MCF 10A (cell line): ENCODE measurements at regions not wholly inside any gene's neighbourhood (a gene's known extent, or its start where the extent isn't known, plus 50 kb on each side); places are given as distances from the start of the nearest gene placed in this dataset.

Experiments used
- BruUV-seq: library from RNA; stranded (reverse); fragments of 400-500 nt; replicated peaks from 2 replicates; lab custom pipeline; 2021; lab: Mats Ljungman, UMichigan
- CTCF ChIA-PET: fragments of 300-600 bp; sonication (Branson Sonifier 250); formaldehyde crosslinking; extraction: SDS; loops from one replicate; lab custom pipeline; 2021; ENCODE audit warnings: antibody characterized with exemption, inconsistent platforms; lab: Yijun Ruan, JAX
- POLR2A ChIA-PET: fragments of 300-600, 350-650 bp; sonication (Branson Sonifier 250); formaldehyde crosslinking; extraction: SDS; loops from one replicate; lab custom pipeline; 2020; ENCODE audit warnings: antibody characterized with exemption, inconsistent platforms; lab: Yijun Ruan, JAX
- DNase-seq: peaks from one replicate; pipeline ENCODE4 v3.0.0-alpha.2; 2018; ENCODE audit not compliant: unreplicated experiment
- H3K27ac Mint-ChIP-seq: one replicate; pipeline ENCODE4 v1.8.0; 2022; ENCODE audit warnings: mild to moderate bottlenecking, low read depth, mixed read lengths; ENCODE audit not compliant: unreplicated experiment
- H3K27me3 Mint-ChIP-seq: one replicate; pipeline ENCODE4 v1.8.0; 2022; ENCODE audit warnings: mixed read lengths; ENCODE audit not compliant: insufficient read depth, unreplicated experiment
- H3K36me3 Mint-ChIP-seq: one replicate; pipeline ENCODE4 v1.8.0; 2022; ENCODE audit warnings: mild to moderate bottlenecking, moderate library complexity, mixed read lengths; ENCODE audit not compliant: insufficient read depth, unreplicated experiment
- H3K4me1 Mint-ChIP-seq: one replicate; pipeline ENCODE4 v1.8.0; 2022; ENCODE audit warnings: mixed read lengths; ENCODE audit not compliant: insufficient read depth, unreplicated experiment
- H3K4me3 Mint-ChIP-seq: one replicate; pipeline ENCODE4 v1.8.0; 2022; ENCODE audit warnings: mild to moderate bottlenecking, moderate library complexity, mixed read lengths; ENCODE audit not compliant: unreplicated experiment
- H3K9me3 Mint-ChIP-seq: one replicate; pipeline ENCODE4 v1.8.0; 2022; ENCODE audit warnings: mixed read lengths; ENCODE audit not compliant: unreplicated experiment
- CTCF ChIP-seq: fragments of 200-600 bp; IDR thresholded peaks from one replicate; pipeline ENCODE4 v1.8.0; 2022; ENCODE audit warnings: antibody characterized with exemption, mild to moderate bottlenecking; ENCODE audit not compliant: unreplicated experiment
- intact Hi-C: fragments of 100-400 bp; cut with micrococcal nuclease; formaldehyde crosslinking; loops from 2 replicates; pipeline ENCODE4 v1.14.1; 2022

GRCh38 chr20:19915111-19915798 lies 101.9 kb upstream of the NAA20 start:
- no peak for TF ChIP-seq CTCF
- Mint-ChIP-seq H3K27me3 (no peaks in the 10 kb centered on the region), H3K9me3 (no peaks in the 10 kb centered on the region), H3K4me3 (no peak overlapping the region), H3K27ac (peak overlapping the region; percentile 82), H3K4me1 (peaks cover 37% of the 10 kb centered on the region), H3K36me3 (no peaks in the 10 kb centered on the region)
- ChIA-PET CTCF (interaction anchor here (0.6 to 7.2 kb wide), 11 partner anchors 10 to 1868 kb away, joined by 3 to 46 read pairs (median 4); partner anchors contain the start of gene RIN2), POLR2A (interaction anchor here (0.6 to 11.8 kb wide), 19 partner anchors 10 to 130 kb away, joined by 3 to 158 read pairs (median 9); partner anchors contain the start of gene NAA20)
- DNase-seq = no peak
- BruUV-seq = no TSS peak
- intact Hi-C loops = no loop called here

- Mint-ChIP-seq H3K36me3 (no peaks in the 10 kb centered on the region), H3K9me3 (no peaks in the 10 kb centered on the region), H3K4me1 (peaks cover 31% of the 10 kb centered on the region), H3K4me3 (no peak overlapping the region), H3K27me3 (no peaks in the 10 kb centered on the region), H3K27ac (no peak overlapping the region)
- DNase-seq = no peak
- intact Hi-C loops = no loop called here
- POLR2A ChIA-PET = interaction anchor here (0.6 to 11.8 kb wide), 11 partner anchors 8 to 1356 kb away, joined by 3 to 158 read pairs (median 14); no protein-coding TSS in a partner anchor
- no TSS peak for BruUV-seq
- no peak for TF ChIP-seq CTCF
- CTCF ChIA-PET = interaction anchor here (0.5 to 7.2 kb wide), 15 partner anchors 11 to 1344 kb away, joined by 3 to 46 read pairs (median 4); partner anchors contain the start of gene NAA20
Observed at GRCh38 chr20:19916531-19917485, 100.4 kb upstream of the NAA20 start.

- POLR2A ChIA-PET = interaction anchor here (0.6 to 11.8 kb wide), 4 partner anchors 9 to 74 kb away, joined by 4 to 158 read pairs (median 98); no protein-coding TSS in a partner anchor
- intact Hi-C loops = no loop called here
- Mint-ChIP-seq H3K4me3 (no peak overlapping the region), H3K9me3 (no peaks in the 10 kb centered on the region), H3K27ac (no peak overlapping the region), H3K36me3 (no peaks in the 10 kb centered on the region), H3K27me3 (no peaks in the 10 kb centered on the region), H3K4me1 (peaks cover 21% of the 10 kb centered on the region)
- TF ChIP-seq CTCF = no peak
- CTCF ChIA-PET = interaction anchor here (0.6 to 2.0 kb wide), 5 partner anchors 8 to 230 kb away, joined by 3 to 10 read pairs (median 3); no protein-coding TSS in a partner anchor
- BruUV-seq = no TSS peak
- no peak for DNase-seq
Observed at GRCh38 chr20:19918965-19919329, 98.2 kb upstream of the NAA20 start.
